BLaER1 treated with 17β-estradiol and CSF1 and Interleukin-3, amounts not matched to agents 10 nM and 100 nM (cell line): ENCODE measurements at regions not wholly inside any gene's neighbourhood (a gene's known extent, or its start where the extent isn't known, plus 50 kb on each side); places are given as distances from the start of the nearest gene placed in this dataset.
A peak's percentile ranks its signal among the peaks of the same experiment; 100 is the strongest.
"Not testable (repeated sequence)": the region's sequence is repeated elsewhere in the genome, so short reads cannot be mapped to it uniquely, and the experiment has no call there.

Experiments
- H3K27ac ChIP-seq, 11 experiments: shearing (Covaris generic); formaldehyde crosslinking; 2 replicates each; pipeline ENCODE4 v1.8.1; 2022
- H3K27me3 ChIP-seq, 11 experiments: shearing (Covaris generic); formaldehyde crosslinking; 2 replicates each; pipeline ENCODE4 v1.8.1; 2022
- H3K36me3 ChIP-seq, 11 experiments: shearing (Covaris generic); formaldehyde crosslinking; 2 replicates each; pipeline ENCODE4 v1.8.1; 2022
- H3K4me1 ChIP-seq, 10 experiments: shearing (Covaris generic); formaldehyde crosslinking; 2 replicates each; pipeline ENCODE4 v1.8.1; 2022
- H3K4me2 ChIP-seq, 11 experiments: shearing (Covaris generic); formaldehyde crosslinking; 2 replicates each; pipeline ENCODE4 v1.8.1; 2022
- H3K4me3 ChIP-seq, 10 experiments: shearing (Covaris generic); formaldehyde crosslinking; 2 replicates each; pipeline ENCODE4 v1.8.1; 2022
- H3K9ac ChIP-seq, 11 experiments: shearing (Covaris generic); formaldehyde crosslinking; 2 replicates each; pipeline ENCODE4 v1.8.1; 2022
- H3K9me3 ChIP-seq, 11 experiments: shearing (Covaris generic); formaldehyde crosslinking; replicated peaks in 1 of 11; 2 replicates each; pipeline ENCODE4 v1.8.1; 2022
- H4K20me1 ChIP-seq, 11 experiments: shearing (Covaris generic); formaldehyde crosslinking; 2 replicates each; pipeline ENCODE4 v1.8.1; 2022
- Cebpa-rat ChIP-seq, 11 experiments: shearing (Covaris generic); IDR thresholded peaks; 2 replicates each; pipeline ENCODE4 v1.8.1; 2022

- TF ChIP-seq Cebpa-rat (IDR thresholded peaks at IDR 0.05): peak in 7 of 11 experiments; percentile 20 to 70 (median 60); a peak in 7 of 22 replicates
- not testable (repeated sequence) for H3K27me3 ChIP-seq, H3K4me3 ChIP-seq, H4K20me1 ChIP-seq, H3K9ac ChIP-seq, H3K36me3 ChIP-seq, H3K4me2 ChIP-seq, H3K27ac ChIP-seq, H3K4me1 ChIP-seq
- peaks cover 8 to 25% (median 17%) of the 10 kb centered on the region in 11 experiments; a peak in 20 of 22 replicates for H3K9me3 ChIP-seq
These were observed 66.7 kb upstream of the CCT8L2 start for GRCh38 chr22:16659273-16659834.

GRCh38 chr22:16658068-16658467 lies 65.5 kb upstream of the CCT8L2 start:
- Histone ChIP-seq H3K4me3 (no peak overlapping the region), H4K20me1 (no peaks in the 10 kb centered on the region), H3K4me1 (no peaks in the 10 kb centered on the region), H3K4me2 (no peak overlapping the region), H3K9me3 (peaks cover 10 to 28% (median 21%) of the 10 kb centered on the region in 11 experiments; a peak in 20 of 22 replicates), H3K9ac (no peak overlapping the region), H3K36me3 (peaks cover 0 to 4% (median 0%) of the 10 kb centered on the region in 11 experiments; a peak in 5 of 22 replicates), H3K27me3 (no peaks in the 10 kb centered on the region), H3K27ac (no peak overlapping the region)
- no peak for TF ChIP-seq Cebpa-rat (IDR thresholded peaks at IDR 0.05)

GRCh38 chr22:16654882-16655281 lies 62.3 kb upstream of the CCT8L2 start:
- H4K20me1 ChIP-seq: no peaks in the 10 kb centered on the region
- peaks cover 28 to 43% (median 34%) of the 10 kb centered on the region in 11 experiments for H3K9me3 ChIP-seq
- no peak overlapping the region for H3K27ac ChIP-seq
- no peaks in the 10 kb centered on the region for H3K4me1 ChIP-seq
- H3K4me3 ChIP-seq: no peak overlapping the region
- no peak overlapping the region for H3K9ac ChIP-seq
- no peaks in the 10 kb centered on the region for H3K27me3 ChIP-seq
- TF ChIP-seq Cebpa-rat (IDR thresholded peaks at IDR 0.05): no peak
- peaks cover 20 to 35% (median 25%) of the 10 kb centered on the region in 11 experiments for H3K36me3 ChIP-seq
- no peak overlapping the region for H3K4me2 ChIP-seq

- not testable (repeated sequence) for H3K9ac ChIP-seq, H3K27me3 ChIP-seq, H3K27ac ChIP-seq, H3K4me2 ChIP-seq, H4K20me1 ChIP-seq, H3K4me1 ChIP-seq, H3K4me3 ChIP-seq
- Histone ChIP-seq H3K9me3 (peaks cover 33 to 48% (median 38%) of the 10 kb centered on the region in 11 experiments), H3K36me3 (peaks cover 24 to 41% (median 30%) of the 10 kb centered on the region in 11 experiments)
These were observed 61.7 kb upstream of the CCT8L2 start for GRCh38 chr22:16654336-16654735.

DNA sequence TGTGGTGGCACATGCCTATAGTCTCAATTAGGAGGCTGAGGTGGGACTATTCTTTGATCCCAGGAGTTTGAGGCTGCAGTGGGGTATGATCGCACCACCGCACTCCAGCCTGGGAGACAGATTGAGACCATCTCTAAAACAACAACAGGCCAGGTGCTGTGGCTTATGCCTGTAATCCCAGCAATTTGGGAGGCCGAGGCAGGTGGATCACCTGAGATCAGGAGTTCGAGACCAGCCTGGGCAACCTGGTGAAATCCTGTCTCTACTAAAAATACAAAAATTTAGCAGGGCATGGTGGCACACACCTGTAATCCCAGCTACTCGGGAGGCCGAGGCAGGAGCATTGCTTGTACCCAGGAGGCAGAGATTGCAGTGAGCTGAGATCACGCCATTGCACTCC lies 60.6 kb upstream of the CCT8L2 start:
- H3K27me3 ChIP-seq, H3K4me2 ChIP-seq, H3K4me3 ChIP-seq, H3K27ac ChIP-seq, H3K9ac ChIP-seq, H4K20me1 ChIP-seq, H3K4me1 ChIP-seq: not testable (repeated sequence)
- H3K9me3 ChIP-seq: peaks cover 33 to 49% (median 42%) of the 10 kb centered on the region in 11 experiments
- peaks cover 24 to 45% (median 34%) of the 10 kb centered on the region in 11 experiments for H3K36me3 ChIP-seq

DNA sequence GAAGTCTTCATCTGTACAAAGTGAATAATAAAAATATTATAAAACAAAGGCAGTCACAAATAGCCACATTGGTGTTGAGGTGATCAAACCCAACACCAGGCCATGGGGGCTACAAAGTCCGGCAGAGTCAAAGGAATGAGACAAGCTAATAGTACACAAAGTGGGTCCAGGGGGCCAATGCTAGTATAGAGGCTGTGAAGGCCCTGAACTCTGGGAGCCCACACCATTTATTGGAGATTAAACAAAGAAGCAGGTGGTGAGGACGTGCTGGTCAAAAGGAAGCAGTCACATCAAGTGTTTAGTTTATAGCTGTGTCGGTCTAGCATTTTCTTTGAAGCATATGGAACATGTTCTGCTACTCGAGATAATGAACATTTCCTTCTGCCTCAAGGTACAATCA lies 58.6 kb upstream of the CCT8L2 start:
- H4K20me1 ChIP-seq: no peaks in the 10 kb centered on the region
- no peak overlapping the region for H3K4me2 ChIP-seq
- peak overlapping the region in 3 of 10 experiments; percentile 4 to 28 (median 19); a peak in 1 of 20 replicates for H3K4me3 ChIP-seq
- H3K27ac ChIP-seq: no peak overlapping the region
- TF ChIP-seq Cebpa-rat (IDR thresholded peaks at IDR 0.05): no peak
- no peaks in the 10 kb centered on the region for H3K27me3 ChIP-seq
- peaks cover 33 to 49% (median 42%) of the 10 kb centered on the region in 11 experiments for H3K9me3 ChIP-seq
- no peaks in the 10 kb centered on the region for H3K4me1 ChIP-seq
- H3K36me3 ChIP-seq: peaks cover 24 to 45% (median 35%) of the 10 kb centered on the region in 11 experiments
- H3K9ac ChIP-seq: no peak overlapping the region
